Keratinocyte (primary cell): ENCODE measurements at regions not wholly inside any gene's neighbourhood (a gene's known extent, or its start where the extent isn't known, plus 50 kb on each side); places are given as distances from the start of the nearest gene placed in this dataset.
A peak's percentile ranks its signal among the peaks of the same experiment; 100 is the strongest.

Experiments
- DNase-seq: peaks from one replicate; pipeline ENCODE4 v3.0.0-alpha.2; 2011; ENCODE audit warnings: low read depth, missing footprints, low spot score
- FAIRE-seq: peaks from 2 replicates; lab custom pipeline; 2011; peaks lifted over from hg19 to GRCh38; lab: Jason Lieb, UNC
- H2AFZ ChIP-seq: 2 replicates; pipeline ENCODE4 v1.6.0; 2012; ENCODE audit warnings: low read length, control low read depth, inconsistent platforms; ENCODE audit not compliant: control insufficient read depth
- H3K27ac ChIP-seq: 2 replicates; pipeline ENCODE4 v1.5.1; 2011; ENCODE audit warnings: low read length; ENCODE audit not compliant: control insufficient read depth, insufficient read depth
- H3K27me3 ChIP-seq: 3 replicates; pipeline ENCODE4 v1.6.0; 2011; ENCODE audit warnings: low read length; ENCODE audit not compliant: control insufficient read depth, insufficient read depth; ENCODE audit errors: extremely low read depth
- H3K36me3 ChIP-seq, 2 experiments: 2 replicates in 1 of 2; 3 replicates in 1 of 2; pipeline ENCODE4 v1.5.1; 2011; ENCODE audit warnings: low read length in 2 of 2, mild to moderate bottlenecking in 1 of 2; ENCODE audit not compliant: control insufficient read depth in 2 of 2, insufficient read depth in 2 of 2; ENCODE audit errors: extremely low read depth in 1 of 2
- H3K4me1 ChIP-seq: 3 replicates; pipeline ENCODE4 v1.5.1; 2011; ENCODE audit warnings: low read length; ENCODE audit not compliant: control insufficient read depth, insufficient read depth; ENCODE audit errors: extremely low read depth
- H3K4me2 ChIP-seq: 3 replicates; pipeline ENCODE4 v1.6.0; 2011; ENCODE audit warnings: low read depth, low read length; ENCODE audit not compliant: control insufficient read depth, insufficient read depth; ENCODE audit errors: extremely low read depth
- H3K4me3 ChIP-seq, 3 experiments: fragments of 200-600 bp in 1 of 3; sonication (generic) in 1 of 3; 2 replicates in 2 of 3; 3 replicates in 1 of 3; pipeline ENCODE4 v1.5.1; 2011 to 2016; ENCODE audit warnings: low read length in 3 of 3, mild to moderate bottlenecking in 3 of 3, control low read depth in 2 of 3, inconsistent platforms in 1 of 3, low read depth in 1 of 3, mixed read lengths in 1 of 3, mixed run types in 1 of 3, moderate library complexity in 1 of 3; ENCODE audit not compliant: control insufficient read depth in 2 of 3, insufficient read depth in 2 of 3; ENCODE audit errors: extremely low read depth in 1 of 3
- H3K79me2 ChIP-seq: 2 replicates; pipeline ENCODE4 v1.6.0; 2012; ENCODE audit warnings: low read length; ENCODE audit not compliant: control insufficient read depth, insufficient read depth
- H3K9ac ChIP-seq: 3 replicates; pipeline ENCODE4 v1.6.0; 2011; ENCODE audit warnings: low read length; ENCODE audit not compliant: control insufficient read depth, insufficient read depth; ENCODE audit errors: extremely low read depth
- H3K9me1 ChIP-seq: 3 replicates; pipeline ENCODE4 v1.6.0; 2011; ENCODE audit warnings: low read length; ENCODE audit not compliant: control insufficient read depth, insufficient read depth; ENCODE audit errors: extremely low read depth
- H3K9me3 ChIP-seq: 2 replicates; pipeline ENCODE4 v1.5.1; 2012; ENCODE audit warnings: low read depth, low read length; ENCODE audit not compliant: control insufficient read depth
- H4K20me1 ChIP-seq: 3 replicates; pipeline ENCODE4 v1.6.0; 2011; ENCODE audit warnings: low read length; ENCODE audit not compliant: control insufficient read depth, insufficient read depth; ENCODE audit errors: extremely low read depth
- EZH2 ChIP-seq: IDR thresholded peaks from one replicate; pipeline ENCODE4 v1.6.1; 2012; ENCODE audit warnings: inconsistent platforms, mild to moderate bottlenecking, low read length, moderate library complexity
- dilution Hi-C: fragments of 300-500 bp; cut with MboI; formaldehyde crosslinking; loops from one replicate; pipeline ENCODE4 v1.7.0; 2020; ENCODE audit warnings: low sequenced_read_pairs; ENCODE audit not compliant: extremely low pct_ligation_motif_present
- TF ChIP-seq, protein P1 (sequence below), 3 experiments: IDR thresholded peaks in 1 of 3; conservative IDR thresholded peaks in 1 of 3; optimal IDR thresholded peaks in 1 of 3; 2 replicates in 2 of 3; 3 replicates in 1 of 3; pipeline versions ENCODE3 to v1.5.1; 2011; ENCODE audit warnings: low read length in 3 of 3, mild to moderate bottlenecking in 3 of 3, moderate library complexity in 2 of 3, control low read depth in 1 of 3, inconsistent platforms in 1 of 3; ENCODE audit not compliant: insufficient read depth in 2 of 3; ENCODE audit errors: extremely low read depth in 1 of 3

- Histone ChIP-seq H4K20me1 (no peaks in the 10 kb centered on the region), H3K4me1 (peaks cover 10% of the 10 kb centered on the region), H3K9ac (no peak overlapping the region), H2AFZ (no peak overlapping the region), H3K27me3 (no peaks in the 10 kb centered on the region), H3K4me2 (no peak overlapping the region), H3K4me3 (no peak overlapping the region), H3K9me3 (no peaks in the 10 kb centered on the region), H3K27ac (peak overlapping the region; percentile 22), H3K9me1 (no peaks in the 10 kb centered on the region), H3K79me2 (no peaks in the 10 kb centered on the region), H3K36me3 (no peaks in the 10 kb centered on the region)
- DNase-seq, result no peak
- TF ChIP-seq EZH2, result no peak
- TF ChIP-seq, protein P1, sequence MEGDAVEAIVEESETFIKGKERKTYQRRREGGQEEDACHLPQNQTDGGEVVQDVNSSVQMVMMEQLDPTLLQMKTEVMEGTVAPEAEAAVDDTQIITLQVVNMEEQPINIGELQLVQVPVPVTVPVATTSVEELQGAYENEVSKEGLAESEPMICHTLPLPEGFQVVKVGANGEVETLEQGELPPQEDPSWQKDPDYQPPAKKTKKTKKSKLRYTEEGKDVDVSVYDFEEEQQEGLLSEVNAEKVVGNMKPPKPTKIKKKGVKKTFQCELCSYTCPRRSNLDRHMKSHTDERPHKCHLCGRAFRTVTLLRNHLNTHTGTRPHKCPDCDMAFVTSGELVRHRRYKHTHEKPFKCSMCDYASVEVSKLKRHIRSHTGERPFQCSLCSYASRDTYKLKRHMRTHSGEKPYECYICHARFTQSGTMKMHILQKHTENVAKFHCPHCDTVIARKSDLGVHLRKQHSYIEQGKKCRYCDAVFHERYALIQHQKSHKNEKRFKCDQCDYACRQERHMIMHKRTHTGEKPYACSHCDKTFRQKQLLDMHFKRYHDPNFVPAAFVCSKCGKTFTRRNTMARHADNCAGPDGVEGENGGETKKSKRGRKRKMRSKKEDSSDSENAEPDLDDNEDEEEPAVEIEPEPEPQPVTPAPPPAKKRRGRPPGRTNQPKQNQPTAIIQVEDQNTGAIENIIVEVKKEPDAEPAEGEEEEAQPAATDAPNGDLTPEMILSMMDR (optimal IDR thresholded peaks at IDR 0.05 in 1 of 3, IDR thresholded peaks at IDR 0.05 in 1 of 3, conservative IDR thresholded peaks at IDR 0.05 in 1 of 3; ENCODE audit: extremely low read depth in 1 of 3, insufficient read depth in 2 of 3, low read length in 3 of 3), result no peak
- no peak for FAIRE-seq
- dilution Hi-C loops, result no loop called here
Observed at GRCh38 chr20:22861231-22861980, 173.7 kb upstream of the SSTR4 start.

DNA sequence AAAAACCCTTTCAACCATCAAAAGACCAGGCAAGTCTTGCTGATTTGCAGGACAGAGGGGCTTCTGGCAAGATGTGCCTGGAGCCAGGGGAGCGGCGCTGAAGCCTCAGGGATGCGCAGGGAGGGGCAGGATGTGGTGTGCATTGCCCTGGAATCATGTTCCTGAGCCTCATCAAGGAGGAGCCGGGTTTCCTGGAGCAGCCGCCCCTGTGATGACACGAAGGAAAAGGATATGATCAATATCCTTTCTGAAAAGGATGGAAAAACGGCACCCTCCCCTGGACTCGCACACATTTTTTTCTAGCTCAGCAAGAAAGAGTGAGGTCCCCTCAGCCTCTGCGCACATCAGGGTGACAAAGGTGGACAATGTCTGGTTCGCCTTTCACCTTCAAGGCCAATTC, 173.1 kb upstream of the SSTR4 start:
- Histone ChIP-seq H3K9me1 (no peaks in the 10 kb centered on the region), H3K4me2 (no peak overlapping the region), H2AFZ (no peak overlapping the region), H3K79me2 (no peaks in the 10 kb centered on the region), H4K20me1 (no peaks in the 10 kb centered on the region), H3K9me3 (no peaks in the 10 kb centered on the region), H3K4me1 (peaks cover 10% of the 10 kb centered on the region), H3K36me3 (no peaks in the 10 kb centered on the region), H3K27ac (no peak overlapping the region), H3K27me3 (no peaks in the 10 kb centered on the region), H3K9ac (no peak overlapping the region), H3K4me3 (no peak overlapping the region)
- FAIRE-seq (no peak), DNase-seq (no peak)
- dilution Hi-C loops, result no loop called here
- no peak for TF ChIP-seq EZH2
- TF ChIP-seq, protein P1 (optimal IDR thresholded peaks at IDR 0.05 in 1 of 3, IDR thresholded peaks at IDR 0.05 in 1 of 3, conservative IDR thresholded peaks at IDR 0.05 in 1 of 3; ENCODE audit: extremely low read depth in 1 of 3, insufficient read depth in 2 of 3, low read length in 3 of 3), result no peak
